ENCODE measurements at regions not wholly inside any gene's neighbourhood (a gene's known extent, or its start where the extent isn't known, plus 50 kb on each side); places are given as distances from the start of the nearest gene placed in this dataset.

DNA sequence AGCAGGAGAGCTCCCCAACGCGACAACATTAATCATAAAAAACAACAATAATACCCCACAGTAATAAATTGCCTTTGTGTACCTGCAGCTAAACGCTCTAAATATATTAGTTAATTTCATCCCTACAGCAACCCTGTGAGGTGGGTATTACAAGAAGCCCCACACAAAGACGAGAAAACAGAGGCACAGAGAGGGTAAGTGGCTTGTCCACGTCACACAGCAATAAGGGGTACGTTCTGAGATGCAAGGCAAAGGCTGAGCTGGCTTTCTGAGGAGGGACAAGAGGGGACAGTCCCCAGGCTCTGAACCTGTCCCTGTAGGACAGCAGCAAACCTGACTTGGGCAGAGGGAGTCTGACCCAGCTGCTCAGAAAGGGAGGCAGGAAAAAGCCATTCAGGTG is 78.2 kb downstream of the NCOR2 start:
- H3K4me3 ChIP-seq = no peak overlapping the region
- DNase-seq (ENCODE audit: low spot score) = no peak
- H3K9me3 ChIP-seq = no peaks in the 10 kb centered on the region
- peaks cover 11% of the 10 kb centered on the region for H3K36me3 ChIP-seq
- H3K27me3 ChIP-seq = no peaks in the 10 kb centered on the region
- TF ChIP-seq, protein P1, sequence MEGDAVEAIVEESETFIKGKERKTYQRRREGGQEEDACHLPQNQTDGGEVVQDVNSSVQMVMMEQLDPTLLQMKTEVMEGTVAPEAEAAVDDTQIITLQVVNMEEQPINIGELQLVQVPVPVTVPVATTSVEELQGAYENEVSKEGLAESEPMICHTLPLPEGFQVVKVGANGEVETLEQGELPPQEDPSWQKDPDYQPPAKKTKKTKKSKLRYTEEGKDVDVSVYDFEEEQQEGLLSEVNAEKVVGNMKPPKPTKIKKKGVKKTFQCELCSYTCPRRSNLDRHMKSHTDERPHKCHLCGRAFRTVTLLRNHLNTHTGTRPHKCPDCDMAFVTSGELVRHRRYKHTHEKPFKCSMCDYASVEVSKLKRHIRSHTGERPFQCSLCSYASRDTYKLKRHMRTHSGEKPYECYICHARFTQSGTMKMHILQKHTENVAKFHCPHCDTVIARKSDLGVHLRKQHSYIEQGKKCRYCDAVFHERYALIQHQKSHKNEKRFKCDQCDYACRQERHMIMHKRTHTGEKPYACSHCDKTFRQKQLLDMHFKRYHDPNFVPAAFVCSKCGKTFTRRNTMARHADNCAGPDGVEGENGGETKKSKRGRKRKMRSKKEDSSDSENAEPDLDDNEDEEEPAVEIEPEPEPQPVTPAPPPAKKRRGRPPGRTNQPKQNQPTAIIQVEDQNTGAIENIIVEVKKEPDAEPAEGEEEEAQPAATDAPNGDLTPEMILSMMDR (IDR thresholded peaks at IDR 0.05) = no peak
- H3K4me1 ChIP-seq = peaks cover 0 to 65% of the 10 kb centered on the region in 2 donors
- peak overlapping the region in 1 of 2 donors; percentile 62 for H3K27ac ChIP-seq

DNA sequence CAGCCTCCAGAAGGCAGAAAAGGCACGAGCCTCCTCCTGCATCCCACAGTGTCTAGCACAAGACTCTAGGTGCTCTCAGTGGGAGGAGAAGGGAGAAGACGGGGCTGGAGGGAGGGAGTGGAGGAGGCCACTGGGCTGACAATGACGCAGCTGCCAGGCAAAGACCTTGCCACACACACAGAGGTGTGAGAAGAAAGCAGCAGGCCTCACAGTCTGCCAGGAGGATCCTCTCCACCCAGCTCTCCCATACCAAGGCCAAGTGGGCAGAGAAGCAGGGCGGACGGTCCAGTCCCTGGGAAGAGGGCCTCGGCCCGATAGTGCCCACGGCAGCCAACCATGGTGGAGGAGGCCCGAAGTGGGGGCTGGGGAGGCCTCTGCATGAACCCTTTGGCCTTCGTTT is 78.9 kb downstream of the NCOR2 start:
- TF ChIP-seq, protein P1 (IDR thresholded peaks at IDR 0.05) = no peak
- no peak for DNase-seq (ENCODE audit: low spot score)
- H3K27me3 ChIP-seq = no peaks in the 10 kb centered on the region
- peaks cover 0 to 65% of the 10 kb centered on the region in 2 donors for H3K4me1 ChIP-seq
- no peaks in the 10 kb centered on the region for H3K9me3 ChIP-seq
- H3K4me3 ChIP-seq = no peak overlapping the region
- H3K36me3 ChIP-seq = peaks cover 6% of the 10 kb centered on the region
- peak overlapping the region; percentile 50 to 62 for H3K27ac ChIP-seq

GRCh38 chr12:124487834-124488165 is 79.6 kb downstream of the NCOR2 start:
- Histone ChIP-seq H3K27me3 (no peaks in the 10 kb centered on the region), H3K9me3 (no peaks in the 10 kb centered on the region), H3K4me3 (no peak overlapping the region), H3K27ac (peak overlapping the region; percentile 50 to 62), H3K4me1 (peaks cover 0 to 61% of the 10 kb centered on the region in 2 donors), H3K36me3 (peaks cover 10% of the 10 kb centered on the region)
- DNase-seq (ENCODE audit: low spot score) = no peak
- TF ChIP-seq, protein P1 (IDR thresholded peaks at IDR 0.05) = no peak

- DNase-seq (ENCODE audit: low spot score) = no peak
- TF ChIP-seq, protein P1 (IDR thresholded peaks at IDR 0.05) = no peak
- Histone ChIP-seq H3K9me3 (no peaks in the 10 kb centered on the region), H3K27ac (peak overlapping the region; percentile 50 to 56), H3K36me3 (peaks cover 15% of the 10 kb centered on the region), H3K4me3 (no peak overlapping the region), H3K4me1 (peaks cover 0 to 58% of the 10 kb centered on the region in 2 donors), H3K27me3 (no peaks in the 10 kb centered on the region)
Measured at GRCh38 chr12:124487066-124487833, 80.2 kb downstream of the NCOR2 start.

- no peak for DNase-seq (ENCODE audit: low spot score)
Measured at GRCh38 chr12:124486346-124486963, 81.0 kb downstream of the NCOR2 start.

More at GRCh38 chr12:124486346-124486963, 81.0 kb downstream of the NCOR2 start:
- peak overlapping the region in 1 of 2 donors; percentile 56 for H3K27ac ChIP-seq
- H3K27me3 ChIP-seq = no peaks in the 10 kb centered on the region
- peaks cover 22% of the 10 kb centered on the region for H3K36me3 ChIP-seq
- peaks cover 0 to 56% of the 10 kb centered on the region in 2 donors for H3K4me1 ChIP-seq
- no peak overlapping the region for H3K4me3 ChIP-seq
- H3K9me3 ChIP-seq = no peaks in the 10 kb centered on the region
- TF ChIP-seq, protein P1 (IDR thresholded peaks at IDR 0.05) = no peak

Measured in right atrium auricular region (tissue), 2 donors.